Effector CD4-positive, alpha-beta T cell (primary cell): ENCODE measurements at regions not wholly inside any gene's neighbourhood (a gene's known extent, or its start where the extent isn't known, plus 50 kb on each side); places are given as distances from the start of the nearest gene placed in this dataset.

Experiments
- DNase-seq: peaks from one replicate; pipeline ENCODE4 v3.0.0-alpha.2; 2020

DNA sequence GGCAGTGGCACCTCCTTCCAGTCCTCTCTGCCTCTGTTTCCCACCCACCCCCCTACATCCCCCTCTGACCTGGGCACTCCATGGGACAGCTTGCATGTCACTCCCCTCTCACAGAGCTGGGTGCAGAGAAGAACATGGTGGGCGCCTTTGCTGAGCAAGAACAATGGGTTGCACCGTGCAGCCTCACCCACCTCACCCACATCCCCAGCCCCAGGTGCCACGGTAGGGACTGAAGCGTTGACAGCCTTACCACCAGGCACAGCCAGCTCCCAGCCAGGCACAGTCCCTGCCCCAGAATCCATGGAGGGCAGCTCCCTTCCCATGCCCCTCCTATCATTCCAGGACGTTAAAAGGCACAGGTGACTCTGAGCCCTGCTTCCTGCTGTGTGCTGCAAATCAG is 93.1 kb upstream of the VSTM2B start:
- no peak for DNase-seq

GRCh38 chr19:29436591-29437103 is 89.1 kb upstream of the VSTM2B start:
- DNase-seq, result no peak

- DNase-seq, result no peak
Observed at GRCh38 chr19:29439021-29439420, 86.8 kb upstream of the VSTM2B start.

GRCh38 chr19:29439688-29440550 is 85.9 kb upstream of the VSTM2B start:
- DNase-seq, result no peak

GRCh38 chr19:29442094-29442493 is 83.7 kb upstream of the VSTM2B start:
- DNase-seq, result no peak

- no peak for DNase-seq
Observed at GRCh38 chr19:29442910-29443309, 82.9 kb upstream of the VSTM2B start.

DNA sequence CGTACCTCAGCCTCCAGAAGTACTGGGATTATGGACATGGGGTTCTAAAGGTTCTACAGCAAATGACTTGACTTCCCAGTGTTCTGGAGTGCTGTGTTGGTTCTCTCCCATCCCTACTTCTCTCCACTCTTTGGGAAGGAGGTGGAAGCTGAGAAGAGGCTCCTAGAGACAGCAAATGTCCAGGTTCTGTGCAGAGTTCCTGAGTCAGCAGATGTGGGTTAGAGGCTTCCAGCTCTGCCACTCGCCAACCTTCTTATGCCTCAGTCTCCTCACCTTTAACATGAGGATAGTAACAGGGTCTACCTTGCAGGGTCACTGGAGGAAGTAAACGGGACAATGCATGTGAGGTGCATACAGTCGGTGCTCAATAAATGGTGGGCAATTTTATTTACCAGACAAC is 80.5 kb upstream of the VSTM2B start:
- DNase-seq, result no peak

DNA sequence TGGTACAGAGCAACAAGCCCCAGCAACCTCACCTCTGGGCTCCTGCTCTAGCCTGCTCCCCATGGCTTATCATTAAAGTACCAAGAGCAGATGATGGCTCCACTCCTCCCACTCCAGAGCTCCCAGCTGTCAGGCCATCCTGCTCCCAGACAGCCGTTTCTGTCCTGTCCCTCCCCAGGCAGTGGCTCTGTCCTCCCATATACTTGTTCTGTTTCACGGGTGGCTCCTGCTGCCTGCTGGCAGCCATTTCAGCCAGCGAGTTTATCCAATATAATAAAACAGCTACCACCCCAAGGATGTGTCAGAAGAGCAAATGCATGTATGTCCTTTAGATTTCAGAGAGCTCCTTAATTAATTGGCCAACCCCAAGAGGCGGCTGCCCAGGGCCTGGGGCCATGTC is 79.4 kb upstream of the VSTM2B start:
- DNase-seq, result no peak

DNA sequence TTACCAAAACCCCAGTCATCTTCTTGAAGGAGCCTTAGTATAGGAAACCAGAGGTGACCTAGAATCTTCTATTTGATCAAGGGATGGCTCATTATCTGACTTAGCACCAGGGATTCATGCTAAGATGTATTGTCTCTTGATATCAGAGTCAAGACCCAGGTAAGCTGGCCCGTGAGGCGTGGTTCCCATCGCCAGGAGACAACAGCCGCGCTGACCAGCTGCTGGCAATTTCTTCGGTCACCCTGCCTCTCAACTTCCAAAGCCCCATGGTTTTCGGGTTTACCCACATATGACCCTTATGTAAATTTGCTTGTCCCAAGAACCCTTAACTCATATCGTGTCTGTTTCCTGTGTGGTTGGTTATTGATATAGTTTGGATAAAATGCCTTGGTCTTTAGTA is 77.7 kb upstream of the VSTM2B start:
- no peak for DNase-seq

GRCh38 chr19:29449371-29449770 is 76.4 kb upstream of the VSTM2B start:
- no peak for DNase-seq

DNA sequence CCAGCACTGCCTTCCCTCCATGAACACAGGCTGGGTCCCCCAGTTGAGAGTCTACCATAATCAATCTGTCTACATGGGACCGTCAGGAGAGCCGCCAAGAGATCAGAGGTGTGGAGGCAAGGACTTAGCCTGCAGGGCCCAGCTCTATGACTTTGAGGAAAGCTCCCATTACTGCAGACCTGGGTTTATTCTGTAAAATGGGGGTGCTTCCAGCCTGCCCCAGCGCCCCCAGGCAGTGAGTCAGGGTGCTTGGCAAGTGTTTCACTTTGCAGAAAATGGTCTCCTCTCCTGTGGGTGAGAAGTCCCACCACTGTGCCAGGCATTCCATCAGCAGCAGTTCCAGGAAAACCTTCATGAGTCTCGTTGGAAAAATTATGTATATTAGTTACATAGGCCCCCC is 75.5 kb upstream of the VSTM2B start:
- DNase-seq, result no peak

DNA sequence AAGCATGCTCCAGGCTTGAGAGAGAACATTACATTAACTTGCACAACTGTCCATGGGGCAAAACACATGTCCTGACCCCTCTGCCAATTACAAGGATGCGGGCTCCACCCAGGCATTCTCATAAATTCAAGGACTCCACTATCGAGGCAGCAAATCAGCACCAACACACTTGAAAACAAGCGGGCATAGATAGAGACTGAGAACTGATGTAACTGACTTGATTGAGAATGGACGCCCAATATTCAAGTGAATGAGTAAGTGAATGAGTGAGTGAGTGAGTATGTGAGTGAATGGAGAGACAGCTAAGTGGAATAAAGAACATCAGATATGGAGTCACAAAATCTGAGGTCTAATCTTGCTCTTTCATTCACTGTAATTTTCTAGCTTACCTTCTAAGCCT is 75.0 kb upstream of the VSTM2B start:
- DNase-seq, result no peak

DNA sequence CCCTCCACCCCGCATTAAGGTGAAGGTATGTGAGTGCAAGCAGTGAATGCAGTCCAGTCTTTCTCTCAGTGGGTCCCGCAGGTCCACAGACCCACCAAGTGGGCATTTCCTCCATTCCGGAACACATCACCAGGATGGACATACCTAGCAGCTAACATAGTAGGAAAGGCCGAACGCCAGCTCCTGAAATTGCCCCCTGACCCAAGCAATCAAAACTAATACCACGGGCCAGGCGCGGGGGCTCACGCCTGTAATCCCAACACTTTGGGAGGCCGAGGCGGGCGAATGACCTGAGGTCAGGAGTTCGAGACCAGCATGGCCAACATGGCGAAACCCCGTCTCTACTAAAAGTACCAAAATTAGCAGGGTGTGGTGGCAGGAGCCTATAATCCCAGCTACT is 71.7 kb upstream of the VSTM2B start:
- DNase-seq, result no peak

- DNase-seq, result no peak
Observed at GRCh38 chr19:29457413-29457812, 68.4 kb upstream of the VSTM2B start.

GRCh38 chr19:29467824-29468401 is 57.9 kb upstream of the VSTM2B start:
- DNase-seq, result no peak

- no peak for DNase-seq
Observed at GRCh38 chr19:29475469-29475868, 50.3 kb upstream of the VSTM2B start.
